ENCODE measurements at regions not wholly inside any gene's neighbourhood (a gene's known extent, or its start where the extent isn't known, plus 50 kb on each side); places are given as distances from the start of the nearest gene placed in this dataset.
A peak's percentile ranks its signal among the peaks of the same experiment; 100 is the strongest.

- Histone ChIP-seq H3K4me3 (no peak overlapping the region), H3K27ac (no peak overlapping the region), H3K4me1 (no peaks in the 10 kb centered on the region), H3K9me3 (replicated peaks) (no peaks in the 10 kb centered on the region), H3K27me3 (peaks cover 5% of the 10 kb centered on the region), H3K36me3 (no peaks in the 10 kb centered on the region)
- no peak for DNase-seq
These were observed 637.5 kb downstream of the AJAP1 start for GRCh38 chr1:5291889-5292288.

- no peak overlapping the region for H3K27ac ChIP-seq
- no peaks in the 10 kb centered on the region for H3K36me3 ChIP-seq
- H3K4me3 ChIP-seq = no peak overlapping the region
- no peaks in the 10 kb centered on the region for H3K4me1 ChIP-seq
- no peaks in the 10 kb centered on the region for H3K27me3 ChIP-seq
- DNase-seq = no peak
- no peaks in the 10 kb centered on the region for H3K9me3 ChIP-seq (replicated peaks)
These were observed 633.1 kb downstream of the AJAP1 start for GRCh38 chr1:5287178-5288150.

- no peaks in the 10 kb centered on the region for H3K4me1 ChIP-seq
- H3K27ac ChIP-seq = no peak overlapping the region
- H3K4me3 ChIP-seq = no peak overlapping the region
- H3K36me3 ChIP-seq = no peaks in the 10 kb centered on the region
- peak in 1 of 2 experiments; percentile 14 for DNase-seq
- H3K27me3 ChIP-seq = no peaks in the 10 kb centered on the region
- no peaks in the 10 kb centered on the region for H3K9me3 ChIP-seq (replicated peaks)
These were observed 631.8 kb downstream of the AJAP1 start for GRCh38 chr1:5286244-5286643.

- H3K4me1 ChIP-seq = no peaks in the 10 kb centered on the region
- no peak overlapping the region for H3K27ac ChIP-seq
- H3K27me3 ChIP-seq = peaks cover 40% of the 10 kb centered on the region
- no peaks in the 10 kb centered on the region for H3K9me3 ChIP-seq (replicated peaks)
- no peak for DNase-seq
- H3K4me3 ChIP-seq = no peak overlapping the region
- no peaks in the 10 kb centered on the region for H3K36me3 ChIP-seq
These were observed 620.1 kb downstream of the AJAP1 start for GRCh38 chr1:5274527-5274926.

- Histone ChIP-seq H3K27me3 (peaks cover 37% of the 10 kb centered on the region), H3K9me3 (replicated peaks) (no peaks in the 10 kb centered on the region), H3K4me1 (no peaks in the 10 kb centered on the region), H3K36me3 (no peaks in the 10 kb centered on the region), H3K27ac (no peak overlapping the region), H3K4me3 (no peak overlapping the region)
- no peak for DNase-seq
These were observed 619.0 kb downstream of the AJAP1 start for GRCh38 chr1:5273280-5274003.

GRCh38 chr1:5272325-5272724, 617.9 kb downstream of the AJAP1 start:
- H3K9me3 ChIP-seq (replicated peaks) = no peaks in the 10 kb centered on the region
- no peak overlapping the region for H3K4me3 ChIP-seq
- no peaks in the 10 kb centered on the region for H3K36me3 ChIP-seq
- no peak overlapping the region for H3K27ac ChIP-seq
- no peak for DNase-seq
- peaks cover 41% of the 10 kb centered on the region for H3K27me3 ChIP-seq
- H3K4me1 ChIP-seq = no peaks in the 10 kb centered on the region

- no peaks in the 10 kb centered on the region for H3K9me3 ChIP-seq (replicated peaks)
- no peak overlapping the region for H3K4me3 ChIP-seq
- no peaks in the 10 kb centered on the region for H3K36me3 ChIP-seq
- H3K4me1 ChIP-seq = no peaks in the 10 kb centered on the region
- H3K27me3 ChIP-seq = peaks cover 39% of the 10 kb centered on the region
- H3K27ac ChIP-seq = no peak overlapping the region
- DNase-seq = no peak
These were observed 616.9 kb downstream of the AJAP1 start for GRCh38 chr1:5271264-5271663.

- Histone ChIP-seq H3K36me3 (no peaks in the 10 kb centered on the region), H3K27me3 (peaks cover 29% of the 10 kb centered on the region; the same call in 1 of the 2 replicates), H3K4me1 (no peaks in the 10 kb centered on the region), H3K4me3 (no peak overlapping the region), H3K27ac (no peak overlapping the region), H3K9me3 (replicated peaks) (no peaks in the 10 kb centered on the region)
- no peak for DNase-seq
These were observed 615.5 kb downstream of the AJAP1 start for GRCh38 chr1:5269901-5270300.

GRCh38 chr1:5267603-5268235, 613.3 kb downstream of the AJAP1 start:
- no peaks in the 10 kb centered on the region for H3K36me3 ChIP-seq
- H3K4me1 ChIP-seq = no peaks in the 10 kb centered on the region
- H3K4me3 ChIP-seq = no peak overlapping the region
- DNase-seq = no peak
- no peak overlapping the region for H3K27ac ChIP-seq
- no peaks in the 10 kb centered on the region for H3K9me3 ChIP-seq (replicated peaks)
- peaks cover 31% of the 10 kb centered on the region; the same call in 1 of the 2 replicates for H3K27me3 ChIP-seq

- no peak overlapping the region for H3K27ac ChIP-seq
- no peaks in the 10 kb centered on the region for H3K36me3 ChIP-seq
- no peaks in the 10 kb centered on the region for H3K9me3 ChIP-seq (replicated peaks)
- H3K4me3 ChIP-seq = no peak overlapping the region
- no peaks in the 10 kb centered on the region for H3K4me1 ChIP-seq
- DNase-seq = no peak
- peaks cover 25% of the 10 kb centered on the region; the same call in 1 of the 2 replicates for H3K27me3 ChIP-seq
These were observed 611.1 kb downstream of the AJAP1 start for GRCh38 chr1:5265438-5266075.

GRCh38 chr1:5264476-5264875, 610.1 kb downstream of the AJAP1 start:
- no peaks in the 10 kb centered on the region for H3K36me3 ChIP-seq
- no peaks in the 10 kb centered on the region for H3K9me3 ChIP-seq (replicated peaks)
- no peak overlapping the region for H3K4me3 ChIP-seq
- H3K27ac ChIP-seq = no peak overlapping the region
- H3K27me3 ChIP-seq = peaks cover 25% of the 10 kb centered on the region; the same call in 1 of the 2 replicates
- DNase-seq = no peak
- no peaks in the 10 kb centered on the region for H3K4me1 ChIP-seq

GRCh38 chr1:5256793-5257192, 602.4 kb downstream of the AJAP1 start:
- Histone ChIP-seq H3K9me3 (replicated peaks) (no peaks in the 10 kb centered on the region), H3K36me3 (no peaks in the 10 kb centered on the region), H3K4me3 (no peak overlapping the region), H3K27ac (no peak overlapping the region), H3K27me3 (no peaks in the 10 kb centered on the region; the same call in 1 of the 2 replicates), H3K4me1 (no peaks in the 10 kb centered on the region)
- no peak for DNase-seq

- no peaks in the 10 kb centered on the region; the same call in 1 of the 2 replicates for H3K27me3 ChIP-seq
- H3K4me3 ChIP-seq = no peak overlapping the region
- no peak for DNase-seq
- no peaks in the 10 kb centered on the region for H3K36me3 ChIP-seq
- H3K27ac ChIP-seq = no peak overlapping the region
- H3K9me3 ChIP-seq (replicated peaks) = no peaks in the 10 kb centered on the region
- no peaks in the 10 kb centered on the region for H3K4me1 ChIP-seq
These were observed 600.6 kb downstream of the AJAP1 start for GRCh38 chr1:5254975-5255374.

GRCh38 chr1:5254131-5254725, 599.8 kb downstream of the AJAP1 start:
- Histone ChIP-seq H3K9me3 (replicated peaks) (no peaks in the 10 kb centered on the region), H3K27me3 (no peaks in the 10 kb centered on the region; the same call in 1 of the 2 replicates), H3K27ac (no peak overlapping the region), H3K4me3 (no peak overlapping the region), H3K36me3 (no peaks in the 10 kb centered on the region), H3K4me1 (no peaks in the 10 kb centered on the region)
- DNase-seq = no peak
